ENCODE measurements at regions not wholly inside any gene's neighbourhood (a gene's known extent, or its start where the extent isn't known, plus 50 kb on each side); places are given as distances from the start of the nearest gene placed in this dataset.

DNA sequence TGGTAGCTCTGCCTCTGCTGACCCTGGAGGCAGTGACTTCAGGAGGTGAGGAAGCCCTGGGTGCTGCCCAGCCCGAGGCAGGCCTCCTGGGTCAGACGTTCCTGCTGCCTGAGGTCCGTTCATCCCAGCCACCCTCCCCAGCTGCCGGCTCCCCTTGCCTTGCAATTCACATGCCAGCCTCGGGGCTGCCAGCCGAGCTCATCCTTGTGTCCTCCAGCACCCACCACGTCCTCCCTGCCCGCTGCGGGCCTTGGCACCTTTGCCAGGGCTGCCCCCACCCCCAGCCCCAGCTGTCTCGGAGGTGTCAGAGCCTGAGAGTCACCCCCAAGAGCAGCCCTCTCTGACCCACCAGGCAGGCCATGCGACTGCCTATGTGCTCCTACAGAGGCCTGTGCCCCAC lies 162.1 kb upstream of the RNF32 start:
- CTCF ChIA-PET, result no interaction called here
- Histone ChIP-seq H3K4me3 (ENCODE audit: control extremely low read depth in 1 of 5, extremely low read depth in 1 of 5, insufficient read depth in 1 of 5, low read depth in 2 of 5, low read length in 4 of 5) (no peak overlapping the region), H3K4me1 (ENCODE audit: control insufficient read depth in 2 of 2, insufficient read depth in 2 of 2, low read length in 2 of 2) (no peaks in the 10 kb centered on the region), H3K9me3 (ENCODE audit: control extremely low read depth in 1 of 3, control insufficient read depth in 2 of 3, insufficient read depth in 1 of 3, low read length in 2 of 3) (no peaks in the 10 kb centered on the region), H3K9ac (ENCODE audit: low read length) (no peak overlapping the region), H3K79me2 (ENCODE audit: control insufficient read depth, insufficient read depth, low read length) (no peaks in the 10 kb centered on the region), H3K4me2 (replicated peaks; ENCODE audit: low read depth, low read length, poor library complexity, severe bottlenecking) (no peak overlapping the region), H3K36me3 (replicated peaks in 1 of 2; ENCODE audit: control extremely low read depth in 1 of 2, control insufficient read depth in 1 of 2, extremely low read depth in 1 of 2, insufficient read depth in 2 of 2, low read length in 1 of 2) (no peaks in the 10 kb centered on the region), H2AFZ (ENCODE audit: insufficient read depth, low read depth, low read length, poor library complexity, severe bottlenecking) (no peak overlapping the region), H3K27ac (ENCODE audit: low read length in 2 of 2) (no peak overlapping the region), H3K27me3 (replicated peaks in 1 of 4; ENCODE audit: control extremely low read depth in 1 of 4, control insufficient read depth in 3 of 4, insufficient read depth in 4 of 4, low read length in 3 of 4) (peaks cover 0 to 6% (median 0%) of the 10 kb centered on the region in 4 experiments), H4K20me1 (ENCODE audit: control insufficient read depth, insufficient read depth, low read length, poor library complexity, severe bottlenecking) (no peaks in the 10 kb centered on the region)
- no peaks in the 10 kb centered on the region for H3K9me3 Mint-ChIP-seq (ENCODE audit: insufficient read depth)
- DNase-seq, result no peak
- TF ChIP-seq EZH2 (IDR thresholded peaks at IDR 0.05; ENCODE audit: borderline replicate concordance, insufficient read depth, low read depth, low read length, poor library complexity, severe bottlenecking) (no peak), CTCF (IDR thresholded peaks at IDR 0.05) (no peak)
- peaks cover 34% of the 10 kb centered on the region for H3K27me3 Mint-ChIP-seq
- POLR2A ChIA-PET, result no interaction called here
- H3K4me3 Mint-ChIP-seq, result no peak overlapping the region
- WGBS (ENCODE audit: insufficient coverage), result 83% methylated on average over 11 of the region's 11 CpGs
- H3K4me1 Mint-ChIP-seq, result no peaks in the 10 kb centered on the region
- intact Hi-C loops (cut with micrococcal nuclease), result no loop called here
- ATAC-seq (ENCODE audit: low read depth), result no peak
- H3K27ac Mint-ChIP-seq, result no peak overlapping the region

- no peaks in the 10 kb centered on the region for H3K9me3 Mint-ChIP-seq (ENCODE audit: insufficient read depth)
- H3K27ac ChIP-seq (ENCODE audit: low read length in 2 of 2), result no peak overlapping the region
- no peak for ATAC-seq (ENCODE audit: low read depth)
- H3K79me2 ChIP-seq (ENCODE audit: control insufficient read depth, insufficient read depth, low read length), result no peaks in the 10 kb centered on the region
- H3K27me3 Mint-ChIP-seq, result peaks cover 34% of the 10 kb centered on the region
- no peak overlapping the region for H3K27ac Mint-ChIP-seq
- H3K9ac ChIP-seq (ENCODE audit: low read length), result no peak overlapping the region
- no peaks in the 10 kb centered on the region for H3K36me3 ChIP-seq (replicated peaks in 1 of 2; ENCODE audit: control extremely low read depth in 1 of 2, control insufficient read depth in 1 of 2, extremely low read depth in 1 of 2, insufficient read depth in 2 of 2, low read length in 1 of 2)
- no peaks in the 10 kb centered on the region for H3K9me3 ChIP-seq (ENCODE audit: control extremely low read depth in 1 of 3, control insufficient read depth in 2 of 3, insufficient read depth in 1 of 3, low read length in 2 of 3)
- no peak for DNase-seq
- POLR2A ChIA-PET, result no interaction called here
- H3K4me3 Mint-ChIP-seq, result no peak overlapping the region
- peaks cover 0 to 6% (median 0%) of the 10 kb centered on the region in 4 experiments for H3K27me3 ChIP-seq (replicated peaks in 1 of 4; ENCODE audit: control extremely low read depth in 1 of 4, control insufficient read depth in 3 of 4, insufficient read depth in 4 of 4, low read length in 3 of 4)
- TF ChIP-seq EZH2 (IDR thresholded peaks at IDR 0.05; ENCODE audit: borderline replicate concordance, insufficient read depth, low read depth, low read length, poor library complexity, severe bottlenecking) (no peak), CTCF (IDR thresholded peaks at IDR 0.05) (no peak)
- H3K4me3 ChIP-seq (ENCODE audit: control extremely low read depth in 1 of 5, extremely low read depth in 1 of 5, insufficient read depth in 1 of 5, low read depth in 2 of 5, low read length in 4 of 5), result no peak overlapping the region
- WGBS (ENCODE audit: insufficient coverage), result 77% methylated on average over 5 of the region's 5 CpGs
- intact Hi-C loops (cut with micrococcal nuclease), result no loop called here
- no peaks in the 10 kb centered on the region for H3K4me1 ChIP-seq (ENCODE audit: control insufficient read depth in 2 of 2, insufficient read depth in 2 of 2, low read length in 2 of 2)
- CTCF ChIA-PET, result no interaction called here
- no peaks in the 10 kb centered on the region for H4K20me1 ChIP-seq (ENCODE audit: control insufficient read depth, insufficient read depth, low read length, poor library complexity, severe bottlenecking)
- H2AFZ ChIP-seq (ENCODE audit: insufficient read depth, low read depth, low read length, poor library complexity, severe bottlenecking), result no peak overlapping the region
- no peak overlapping the region for H3K4me2 ChIP-seq (replicated peaks; ENCODE audit: low read depth, low read length, poor library complexity, severe bottlenecking)
- no peaks in the 10 kb centered on the region for H3K4me1 Mint-ChIP-seq
These were observed 164.9 kb upstream of the RNF32 start for GRCh38 chr7:156475666-156476065.

All from B cell (primary cell).